HG02623 (cell line): ENCODE measurements at regions not wholly inside any gene's neighbourhood (a gene's known extent, or its start where the extent isn't known, plus 50 kb on each side); places are given as distances from the start of the nearest gene placed in this dataset.

Experiments used
- ATAC-seq: cut with Tn5 transposase; IDR thresholded peaks from one replicate; pipeline ENCODE4 v1.9.1; 2021; ENCODE audit warnings: moderate library complexity; ENCODE audit not compliant: unreplicated experiment

GRCh38 chr15:97654481-97655076 is 305.9 kb upstream of the ARRDC4 start:
- no peak for ATAC-seq

GRCh38 chr15:97661796-97662195 is 298.7 kb upstream of the ARRDC4 start:
- no peak for ATAC-seq

- no peak for ATAC-seq
Observed at GRCh38 chr15:97672586-97672985, 287.9 kb upstream of the ARRDC4 start.

- no peak for ATAC-seq
Observed at GRCh38 chr15:97678656-97679055, 281.8 kb upstream of the ARRDC4 start.

GRCh38 chr15:97679106-97679688 is 281.3 kb upstream of the ARRDC4 start:
- no peak for ATAC-seq

- ATAC-seq, result no peak
Observed at GRCh38 chr15:97680606-97681220, 279.8 kb upstream of the ARRDC4 start.

- ATAC-seq, result no peak
Observed at GRCh38 chr15:97683831-97684230, 276.7 kb upstream of the ARRDC4 start.

GRCh38 chr15:97684249-97684648 is 276.3 kb upstream of the ARRDC4 start:
- no peak for ATAC-seq

- ATAC-seq, result no peak
Observed at GRCh38 chr15:97686324-97686723, 274.2 kb upstream of the ARRDC4 start.

GRCh38 chr15:97687654-97688053 is 272.8 kb upstream of the ARRDC4 start:
- ATAC-seq, result no peak

GRCh38 chr15:97688177-97688576 is 272.3 kb upstream of the ARRDC4 start:
- no peak for ATAC-seq

GRCh38 chr15:97688886-97689285 is 271.6 kb upstream of the ARRDC4 start:
- no peak for ATAC-seq

GRCh38 chr15:97691078-97691477 is 269.4 kb upstream of the ARRDC4 start:
- ATAC-seq, result no peak

GRCh38 chr15:97691799-97692198 is 268.7 kb upstream of the ARRDC4 start:
- no peak for ATAC-seq

- no peak for ATAC-seq
Observed at GRCh38 chr15:97692301-97693015, 268.0 kb upstream of the ARRDC4 start.

- ATAC-seq, result no peak
Observed at GRCh38 chr15:97694456-97694855, 266.0 kb upstream of the ARRDC4 start.

GRCh38 chr15:97703400-97703799 is 257.1 kb upstream of the ARRDC4 start:
- no peak for ATAC-seq

GRCh38 chr15:97706059-97706458 is 254.4 kb upstream of the ARRDC4 start:
- no peak for ATAC-seq

- no peak for ATAC-seq
Observed at GRCh38 chr15:97708252-97708651, 252.3 kb upstream of the ARRDC4 start.

- no peak for ATAC-seq
Observed at GRCh38 chr15:97712530-97712929, 248.0 kb upstream of the ARRDC4 start.

GRCh38 chr15:97717806-97718205 is 242.7 kb upstream of the ARRDC4 start:
- ATAC-seq, result no peak

GRCh38 chr15:97718509-97718908 is 242.0 kb upstream of the ARRDC4 start:
- no peak for ATAC-seq
